ENCODE measurements at regions not wholly inside any gene's neighbourhood (a gene's known extent, or its start where the extent isn't known, plus 50 kb on each side); places are given as distances from the start of the nearest gene placed in this dataset.

GRCh38 chr12:127194176-127194575 is 1072.8 kb upstream of the TMEM132C start:
- TF ChIP-seq NANOG (IDR thresholded peaks at IDR 0.05; ENCODE audit: borderline replicate concordance) (no peak), CTCF (conservative IDR thresholded peaks at IDR 0.05; ENCODE audit: low read depth in 2 of 2) (no peak), POLR2AphosphoS5 (IDR thresholded peaks at IDR 0.05; ENCODE audit: low read depth) (no peak), EZH2 (IDR thresholded peaks at IDR 0.05; ENCODE audit: low read depth, unreplicated experiment) (no peak), ZNF331 (CRISPR knock-in tag; IDR thresholded peaks at IDR 0.05; ENCODE audit: low read depth) (no peak), CREB1 (CRISPR knock-in tag; IDR thresholded peaks at IDR 0.05; ENCODE audit: low read depth) (no peak), REST (IDR thresholded peaks at IDR 0.05; ENCODE audit: unreplicated experiment) (no peak), EZH2phosphoT487 (IDR thresholded peaks at IDR 0.05; ENCODE audit: unreplicated experiment) (no peak), STAT1 (IDR thresholded peaks at IDR 0.05; ENCODE audit: unreplicated experiment) (no peak), ETS1 (IDR thresholded peaks at IDR 0.05) (no peak), ZNF462 (CRISPR knock-in tag; IDR thresholded peaks at IDR 0.05) (no peak)
